HK-2 (cell line): ENCODE measurements at regions not wholly inside any gene's neighbourhood (a gene's known extent, or its start where the extent isn't known, plus 50 kb on each side); places are given as distances from the start of the nearest gene placed in this dataset.
"Not testable (repeated sequence)": the region's sequence is repeated elsewhere in the genome, so short reads cannot be mapped to it uniquely, and the experiment has no call there.

Experiments
- DNase-seq: peaks from one replicate; pipeline ENCODE4 v3.0.0-alpha.2; 2018; ENCODE audit not compliant: unreplicated experiment

DNA sequence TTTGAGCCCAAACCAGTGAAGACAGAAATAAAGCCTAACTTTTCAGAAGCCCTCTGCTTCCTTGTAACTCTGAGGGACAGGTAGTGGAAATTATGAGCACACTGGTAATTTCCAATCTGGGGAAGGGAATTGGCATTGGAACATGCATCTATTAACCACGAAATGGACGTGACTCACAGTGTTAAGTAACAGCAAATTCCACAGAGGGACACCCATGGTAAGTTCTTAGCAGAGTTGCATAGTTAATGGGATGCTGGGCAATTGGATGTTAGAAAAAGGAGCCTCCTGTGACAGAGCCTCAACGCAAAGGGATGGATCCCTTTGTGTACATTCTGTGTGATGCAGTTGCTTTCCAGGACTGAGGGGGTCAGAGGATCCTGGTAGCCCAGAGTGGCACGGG is 168.6 kb downstream of the SEMA6D start:
- DNase-seq: no peak

DNA sequence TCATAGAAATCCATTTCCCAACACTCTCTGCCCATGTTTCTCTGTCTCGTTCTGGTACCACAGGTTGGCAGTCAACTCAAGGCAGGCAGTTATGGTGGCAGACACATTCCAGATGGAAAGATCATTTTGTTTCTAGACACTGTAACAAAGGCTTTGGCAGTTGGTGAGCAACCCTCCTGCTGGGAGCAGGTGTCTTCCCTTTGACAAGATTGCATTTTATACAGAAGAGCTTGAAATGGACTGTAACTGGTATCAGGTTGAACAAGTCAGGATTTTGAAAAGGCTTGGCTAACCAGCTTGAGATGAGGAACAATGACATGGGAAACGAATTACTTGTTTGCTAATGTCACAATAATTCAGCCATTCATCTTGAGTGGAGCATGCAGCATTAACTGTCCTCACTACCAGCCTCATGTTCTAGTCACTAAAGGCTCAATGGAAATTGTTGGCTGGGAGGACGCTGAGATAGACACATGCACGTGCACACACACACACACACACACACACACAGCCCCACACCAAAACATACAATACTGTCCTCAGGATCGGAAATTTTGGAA is 170.0 kb downstream of the SEMA6D start:
- DNase-seq: no peak

DNA sequence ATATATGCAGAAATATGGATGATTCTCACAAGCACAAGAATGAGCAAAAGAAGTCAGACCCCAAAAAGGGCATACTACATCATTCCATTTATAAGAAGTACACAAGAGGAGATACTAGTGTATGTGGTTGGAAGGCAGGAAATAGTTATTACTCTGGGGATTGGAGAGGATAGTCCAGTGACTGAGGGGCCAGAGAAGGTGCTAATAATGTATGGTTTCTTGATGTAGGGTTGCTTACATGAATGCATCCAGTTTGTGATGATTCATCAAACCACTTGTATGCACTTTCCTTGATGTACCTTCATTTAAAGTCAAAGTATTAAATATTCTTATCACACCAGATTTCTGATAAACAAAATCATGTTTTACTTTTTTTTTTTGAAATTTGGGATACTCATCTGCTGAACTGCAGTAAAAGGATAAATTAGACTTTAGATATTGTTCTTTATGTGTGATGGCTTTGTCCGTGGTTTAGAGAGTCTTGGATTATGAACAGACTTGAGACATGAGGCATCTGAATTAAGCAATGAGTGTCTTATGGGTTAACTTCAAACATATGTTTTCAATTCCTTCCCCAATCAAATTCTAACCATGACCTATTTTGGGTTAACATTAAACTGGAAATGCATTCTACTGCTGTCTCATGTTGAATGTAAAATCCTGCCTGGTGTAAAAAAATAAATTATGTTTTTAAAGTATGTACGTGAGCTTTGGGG is 171.2 kb downstream of the SEMA6D start:
- no peak for DNase-seq

DNA sequence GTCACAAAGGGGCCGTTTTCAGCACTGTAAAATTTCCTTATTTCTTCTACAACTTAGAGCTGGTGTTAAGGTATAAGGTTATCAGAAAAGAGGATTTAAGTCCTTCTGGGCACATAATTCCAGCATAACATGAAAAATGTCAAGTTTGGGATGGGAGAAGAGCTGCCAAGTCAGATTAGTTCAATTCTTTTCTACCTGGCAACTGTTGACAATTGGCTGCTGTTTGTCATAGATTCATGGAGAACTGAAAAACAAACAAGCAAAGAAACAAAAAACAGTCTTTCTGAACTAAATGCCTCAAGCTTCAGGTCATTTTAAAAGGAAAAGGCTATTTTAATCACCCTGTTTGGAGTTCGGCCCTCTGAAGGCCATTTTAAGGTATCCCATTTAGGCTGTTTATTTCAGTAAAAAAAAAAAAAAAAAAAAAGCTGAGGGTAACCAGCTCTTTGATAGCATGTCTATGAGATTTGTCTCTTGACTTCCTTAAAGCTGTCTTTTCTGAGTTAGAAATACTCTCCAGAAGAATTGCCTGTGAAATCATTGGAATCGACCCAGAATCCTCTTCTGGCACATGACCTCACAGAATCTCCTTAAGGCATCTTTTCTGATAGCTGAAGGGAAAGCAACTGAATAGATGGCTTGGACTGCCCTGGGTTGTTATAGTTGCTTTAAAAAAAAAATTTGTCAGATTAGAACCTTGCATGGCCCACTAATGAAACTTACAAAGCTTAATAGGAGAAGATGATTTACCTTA is 173.3 kb downstream of the SEMA6D start:
- no peak for DNase-seq

DNA sequence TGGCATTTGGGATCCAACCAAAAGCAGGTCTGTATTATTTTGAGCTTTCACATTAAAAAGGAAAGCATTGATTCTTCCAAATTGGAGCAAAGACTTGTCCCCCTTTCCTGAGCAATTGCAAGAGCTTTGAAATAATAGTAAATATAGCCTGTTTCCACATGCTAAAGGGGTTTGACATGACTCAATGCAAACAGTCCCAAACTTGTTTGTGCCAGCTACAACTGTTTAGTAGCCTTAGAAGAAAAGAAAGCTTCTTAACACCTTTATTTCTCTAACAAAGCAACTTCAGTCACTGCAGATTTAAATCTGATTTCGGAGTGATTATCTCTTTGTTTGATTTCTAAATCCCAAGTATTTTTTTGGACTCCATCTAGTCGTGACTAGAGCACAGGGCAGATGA is 180.2 kb downstream of the SEMA6D start:
- DNase-seq: no peak

DNA sequence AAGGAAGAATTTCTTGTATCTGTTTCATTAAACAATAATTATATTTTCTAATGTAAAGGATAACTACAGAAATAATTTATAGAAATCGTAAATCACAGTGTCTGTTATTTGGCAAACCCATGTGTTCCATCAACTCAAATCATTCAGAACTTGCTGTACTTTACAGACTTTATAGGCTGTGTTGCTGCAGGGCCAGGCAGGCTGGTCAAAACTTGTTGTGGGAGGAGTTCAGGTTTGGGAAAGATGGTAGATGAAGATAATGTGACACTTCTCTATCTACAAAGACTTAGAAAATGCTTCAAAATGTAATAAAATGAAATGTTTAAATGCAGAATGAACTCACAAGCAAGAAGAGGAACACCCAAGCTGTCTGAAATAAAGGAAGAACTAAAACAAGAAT is 183.4 kb downstream of the SEMA6D start:
- DNase-seq: no peak

DNA sequence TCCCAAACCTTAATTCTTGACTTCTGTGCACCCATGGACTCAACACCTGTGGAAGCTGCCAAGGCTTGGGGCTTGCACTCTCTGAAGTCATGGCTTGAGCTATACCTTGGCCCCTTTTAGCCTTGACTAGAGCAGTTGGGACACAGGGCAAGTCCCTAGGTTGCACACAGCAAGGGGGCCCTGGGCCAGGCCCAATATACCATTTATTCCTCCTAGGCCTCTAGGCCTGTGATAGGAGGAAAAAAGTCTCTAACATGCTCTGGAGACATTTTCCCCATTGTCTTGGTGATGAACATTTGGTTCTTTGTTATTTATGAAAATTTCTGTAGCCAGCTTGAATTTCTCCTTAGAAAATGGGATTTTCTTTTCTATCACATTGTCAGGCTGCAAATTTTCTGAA is 186.1 kb downstream of the SEMA6D start:
- DNase-seq: no peak

DNA sequence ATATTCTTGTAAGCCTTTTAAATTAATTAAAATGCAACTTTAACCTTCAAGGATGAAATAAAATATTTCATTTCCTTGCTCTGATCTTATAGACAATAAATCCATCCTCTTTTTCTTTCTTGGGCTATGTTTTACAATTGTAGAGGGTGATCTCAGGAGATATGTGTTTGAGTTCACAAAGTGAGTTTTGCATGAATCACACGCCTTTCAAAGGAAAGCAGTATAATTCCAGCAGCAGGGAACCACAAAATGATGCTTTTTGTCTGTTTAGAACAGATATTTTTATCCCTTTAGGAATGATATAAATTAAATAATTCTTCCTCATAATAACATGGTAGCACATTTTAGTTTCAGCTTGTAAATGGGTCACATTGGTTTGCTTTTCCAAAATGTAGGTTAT is 191.2 kb downstream of the SEMA6D start:
- no peak for DNase-seq

DNA sequence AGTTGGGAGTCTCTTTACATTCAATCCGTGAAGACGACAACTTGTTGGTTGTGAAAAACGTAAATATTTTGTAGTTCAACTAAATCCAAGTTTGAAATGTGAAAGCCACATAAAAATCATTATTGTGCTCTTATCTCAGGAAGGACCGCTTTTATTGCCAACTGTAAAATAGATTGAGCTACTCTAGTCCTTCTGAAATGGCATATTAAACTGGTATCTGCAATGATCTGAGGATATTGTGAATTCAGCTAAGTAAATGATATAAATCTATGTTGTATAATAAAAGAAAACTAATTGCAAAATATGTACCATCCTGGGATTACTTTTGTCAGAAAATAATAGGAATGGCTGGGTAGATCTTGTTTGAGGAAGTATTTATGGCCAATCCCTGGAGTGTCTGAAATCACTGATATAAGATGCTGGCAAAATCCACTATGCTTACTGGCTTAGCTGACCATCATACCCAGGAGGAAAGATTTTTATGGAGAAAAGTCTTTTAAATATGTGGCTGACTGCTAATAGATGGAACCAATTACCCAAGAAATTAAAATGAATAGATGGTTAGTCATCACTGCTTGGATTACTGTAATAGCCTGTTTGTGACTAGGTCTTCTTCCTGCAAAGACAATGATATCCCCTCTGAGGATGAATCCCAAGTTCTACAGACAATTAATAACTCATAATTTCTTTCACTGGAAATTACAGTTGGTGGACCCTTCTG is 191.8 kb downstream of the SEMA6D start:
- DNase-seq: no peak

DNA sequence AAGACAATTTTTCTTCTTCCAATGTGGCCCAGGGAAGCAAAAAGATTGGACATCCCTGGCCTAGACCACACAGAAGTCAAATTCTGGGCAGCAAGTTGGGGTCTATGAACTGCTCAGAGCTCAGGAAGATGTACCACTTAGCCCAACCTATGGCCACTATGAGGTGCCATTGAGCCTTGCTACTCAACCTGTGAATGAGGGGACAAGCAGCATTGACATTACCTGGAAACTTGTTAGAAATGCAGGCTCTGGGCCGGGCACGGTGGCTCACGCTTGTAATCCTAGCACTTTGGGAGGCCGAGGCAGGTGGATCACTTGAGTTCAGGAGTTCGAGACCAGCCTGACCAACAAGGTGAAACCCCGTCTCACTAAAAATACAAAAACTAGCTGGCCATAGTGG is 195.6 kb downstream of the SEMA6D start:
- not testable (repeated sequence) for DNase-seq

DNA sequence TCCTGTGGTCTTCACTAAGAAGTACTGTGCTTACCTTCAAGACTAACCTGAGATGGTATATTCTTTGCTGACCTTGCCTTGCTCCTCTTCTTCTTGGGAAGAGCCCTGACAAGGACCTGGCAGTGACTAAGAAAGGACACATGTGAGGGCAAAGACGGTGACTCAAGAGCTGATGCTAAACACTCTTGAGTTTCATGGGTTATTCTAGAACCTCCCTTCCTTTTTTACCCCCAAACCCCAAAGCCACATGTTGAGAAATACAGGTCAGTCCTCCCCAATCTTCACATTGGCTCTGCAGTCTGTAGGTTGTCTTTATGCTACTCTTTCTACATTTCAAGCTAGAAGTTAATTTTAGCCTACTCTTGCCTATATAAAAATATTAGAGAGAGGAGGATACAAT is 200.6 kb downstream of the SEMA6D start:
- DNase-seq: no peak

DNA sequence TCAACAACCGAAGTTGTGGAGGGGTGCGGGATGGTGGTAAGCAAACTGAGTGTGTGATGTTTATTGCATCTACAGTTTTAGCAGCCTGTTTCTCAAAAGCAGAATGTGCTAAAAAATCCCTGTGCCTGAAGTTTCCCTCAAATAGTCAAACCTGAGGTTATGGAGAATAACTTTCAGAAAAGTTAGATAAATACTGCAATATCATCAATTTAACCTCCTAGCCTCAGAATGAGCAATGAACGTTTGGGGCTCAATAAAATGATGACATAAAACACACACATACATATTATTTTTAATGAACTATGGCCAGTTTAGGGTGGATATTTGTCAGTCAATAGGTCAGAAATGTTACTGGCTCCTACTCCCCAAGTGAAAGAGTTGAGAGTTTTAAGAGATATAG is 201.6 kb downstream of the SEMA6D start:
- no peak for DNase-seq

DNA sequence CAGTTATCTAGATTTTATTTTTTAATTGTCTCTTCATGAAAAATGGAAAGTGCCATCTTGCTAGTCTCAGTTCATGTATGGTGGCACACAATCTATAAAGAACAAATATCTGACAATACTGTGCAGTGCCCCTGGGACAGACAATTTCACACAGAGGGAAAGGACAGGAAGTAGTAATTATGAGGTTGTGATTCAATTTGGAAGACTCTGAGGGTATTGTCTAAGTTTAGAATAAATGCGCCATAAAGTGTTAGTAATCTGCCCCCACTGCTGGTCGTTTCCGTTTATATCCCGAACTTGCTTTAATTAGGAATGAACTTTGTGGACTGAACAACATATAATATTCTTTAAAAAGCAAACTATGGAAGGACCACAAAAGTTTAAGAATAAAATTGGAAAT is 196.4 kb upstream of the SLC24A5 start:
- DNase-seq: no peak

DNA sequence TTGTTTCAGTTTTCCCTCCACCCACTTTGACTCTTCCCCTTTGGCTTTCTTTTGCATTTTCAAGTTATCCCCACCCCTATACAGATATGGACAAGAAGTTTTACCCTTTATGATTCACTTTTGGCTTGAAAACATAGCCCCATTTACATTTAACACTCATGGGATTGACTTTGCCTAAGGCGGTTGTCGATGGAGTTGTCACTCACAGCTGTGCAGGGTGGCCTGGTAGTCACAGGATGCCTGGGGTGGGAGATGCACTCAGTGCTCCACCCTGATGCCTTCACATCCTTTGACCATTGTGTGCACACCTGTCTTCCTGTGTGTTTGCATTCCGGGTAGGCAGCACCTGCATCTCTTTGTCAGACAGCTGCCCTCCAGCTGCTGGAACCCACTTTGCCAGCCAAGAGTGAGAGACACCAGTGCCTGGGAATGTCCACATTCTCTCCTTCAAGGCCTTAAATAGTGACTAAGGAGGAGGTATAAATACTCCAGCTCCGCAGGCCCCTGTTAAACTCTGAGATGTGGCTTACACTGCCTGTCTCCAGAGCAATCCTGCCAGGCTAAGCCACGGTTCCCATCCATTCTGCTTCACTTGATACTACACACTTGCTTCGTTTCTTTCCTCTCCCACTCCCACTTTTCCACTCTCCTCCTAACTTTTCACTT is 191.5 kb upstream of the SLC24A5 start:
- DNase-seq: no peak

DNA sequence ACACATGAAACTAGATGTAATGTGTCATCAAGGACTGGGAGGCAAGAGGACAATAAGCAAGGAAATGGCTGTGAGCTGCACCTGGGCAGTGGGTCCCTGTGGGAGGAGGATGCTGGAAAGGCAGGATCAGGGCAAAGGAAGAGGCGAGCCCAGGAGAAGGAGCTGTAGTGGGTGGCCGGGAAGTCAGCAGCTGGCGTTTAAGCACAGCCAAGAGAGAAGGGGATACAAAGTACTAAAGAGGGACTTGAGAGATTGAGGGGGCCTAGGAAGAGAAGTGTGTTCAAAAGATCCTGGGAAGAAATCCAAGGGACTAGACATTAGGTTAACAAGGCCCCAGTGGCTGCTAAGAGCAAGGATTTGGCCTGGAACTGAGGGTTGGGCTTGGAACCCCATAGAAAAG is 188.5 kb upstream of the SLC24A5 start:
- no peak for DNase-seq

DNA sequence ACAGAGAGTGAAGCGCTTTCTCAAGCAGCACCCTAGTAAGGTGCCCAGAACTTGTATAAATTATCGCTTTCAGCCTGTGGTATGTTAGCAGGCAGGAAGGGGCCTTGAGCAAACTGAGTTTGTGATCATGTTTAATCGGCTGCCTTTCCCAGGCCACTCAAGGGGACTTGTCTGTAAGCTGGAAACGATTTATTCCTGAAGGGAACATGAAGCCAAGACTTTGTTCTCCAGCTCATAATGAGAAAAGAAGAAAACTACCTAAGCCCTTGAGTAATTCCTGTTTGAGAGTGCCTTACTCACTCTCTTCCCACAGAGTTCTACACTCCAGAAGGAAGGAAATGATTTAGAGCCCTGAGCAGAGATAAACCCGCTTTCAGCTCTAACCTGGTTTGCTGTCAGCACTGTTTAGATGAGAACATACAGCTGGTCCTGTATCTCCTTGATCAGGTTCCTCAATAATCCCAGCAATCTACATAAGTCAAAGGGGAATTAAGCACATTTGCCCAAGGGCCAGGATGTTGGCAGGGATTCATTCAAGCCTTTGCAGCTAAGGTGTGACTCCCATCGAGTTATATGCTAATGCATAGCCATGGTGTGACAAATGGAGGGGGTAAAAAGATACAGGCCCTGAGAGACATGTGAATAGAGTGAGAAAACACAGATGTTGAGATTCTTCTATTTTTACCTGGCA is 187.7 kb upstream of the SLC24A5 start:
- DNase-seq: no peak

DNA sequence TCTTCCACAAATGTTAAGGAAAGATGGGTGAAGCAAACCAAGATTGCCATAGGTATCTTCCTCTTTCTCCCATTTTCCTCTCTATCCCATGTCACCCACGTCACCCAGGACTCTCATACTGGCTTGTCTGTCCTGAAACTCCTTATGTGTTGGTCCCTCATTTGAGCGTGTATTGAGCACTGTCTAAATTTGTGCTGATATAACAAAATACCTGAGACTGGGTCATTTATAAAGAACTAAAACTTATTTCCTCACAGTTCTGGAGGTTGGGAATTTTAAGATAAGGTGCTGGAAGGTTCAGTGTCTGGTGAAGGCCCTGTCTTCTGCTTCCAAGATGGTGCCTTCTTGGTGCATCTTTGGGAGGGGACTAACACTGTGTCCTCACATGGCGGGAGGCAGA is 186.9 kb upstream of the SLC24A5 start:
- no peak for DNase-seq

DNA sequence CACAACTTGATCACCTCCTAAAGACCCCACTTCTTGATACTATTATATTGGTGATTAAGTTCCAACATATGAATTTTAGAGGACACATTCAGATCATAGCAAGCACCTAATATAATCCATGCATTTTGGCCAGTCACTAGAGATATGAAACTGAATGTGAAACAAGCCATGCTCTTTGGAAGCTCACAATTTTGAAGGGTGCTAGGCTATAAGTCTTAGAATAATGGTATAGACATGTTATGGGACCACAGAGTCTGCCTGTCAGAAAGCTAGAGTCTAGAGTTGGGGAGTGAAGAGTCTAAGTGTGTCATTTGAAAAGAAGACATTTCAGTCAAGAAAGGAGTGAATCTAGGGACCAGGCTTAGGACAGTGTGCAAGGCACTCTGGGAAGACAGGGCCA is 186.4 kb upstream of the SLC24A5 start:
- no peak for DNase-seq

DNA sequence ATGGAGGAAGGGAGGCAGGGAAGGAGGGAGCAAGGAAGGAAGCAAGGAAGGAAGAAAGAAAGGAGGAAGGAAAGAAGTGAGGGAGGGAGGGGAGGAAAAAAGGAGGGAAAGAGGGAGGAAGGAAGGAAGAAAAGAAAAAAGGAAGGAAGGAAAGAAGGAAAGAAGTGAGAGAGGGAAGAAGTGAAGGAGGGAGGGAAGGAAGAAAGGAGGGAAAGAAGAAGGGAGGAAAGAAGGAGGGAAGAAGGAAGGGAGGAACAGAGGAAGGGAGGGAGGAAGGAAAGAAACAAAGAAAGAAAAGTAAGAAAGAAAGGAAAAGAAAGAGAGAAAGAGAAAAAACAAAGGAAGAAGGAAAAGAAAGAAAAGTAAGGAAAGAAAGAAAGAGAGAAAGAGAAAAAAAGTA is 183.0 kb upstream of the SLC24A5 start:
- DNase-seq: no peak

DNA sequence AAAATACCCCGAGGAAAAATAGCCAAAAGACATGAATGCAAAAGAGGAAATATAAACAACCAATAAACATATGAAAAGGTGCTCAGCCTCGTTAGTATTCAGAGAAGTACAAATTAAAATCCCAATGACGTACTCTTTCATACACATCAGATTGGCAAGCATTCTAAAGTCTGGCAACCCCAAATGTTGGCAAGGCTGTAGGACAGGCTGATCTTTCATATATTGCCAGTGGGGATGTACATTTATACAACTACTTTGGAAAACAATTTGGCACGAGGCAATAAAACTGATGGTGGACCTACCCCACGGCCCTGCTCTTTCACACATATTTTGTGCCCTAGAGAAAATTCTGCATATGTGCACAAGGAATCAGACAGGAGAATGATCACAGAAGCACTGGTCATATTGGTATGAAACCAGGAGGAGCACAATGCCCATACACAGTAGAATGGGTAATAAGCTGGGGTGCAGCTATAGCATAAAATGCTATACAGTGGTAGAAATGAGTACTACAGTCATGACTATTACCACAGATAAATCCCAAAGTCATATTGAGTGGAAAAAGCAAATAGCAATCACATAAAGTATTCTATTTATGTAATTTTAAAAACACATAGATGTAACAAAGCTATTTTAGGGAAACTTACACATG is 176.0 kb upstream of the SLC24A5 start:
- no peak for DNase-seq
